Endometrium (tissue), 2 donors: ENCODE measurements at regions not wholly inside any gene's neighbourhood (a gene's known extent, or its start where the extent isn't known, plus 50 kb on each side); places are given as distances from the start of the nearest gene placed in this dataset.
A peak's percentile ranks its signal among the peaks of the same experiment; 100 is the strongest.
"Not testable (repeated sequence)": the region's sequence is repeated elsewhere in the genome, so short reads cannot be mapped to it uniquely, and the experiment has no call there.

Source experiments
- FAIRE-seq: peaks from 2 replicates; lab custom pipeline; 2012; peaks lifted over from hg19 to GRCh38; lab: Jason Lieb, UNC
- donor health status: control.
- donor health status: control.

DNA sequence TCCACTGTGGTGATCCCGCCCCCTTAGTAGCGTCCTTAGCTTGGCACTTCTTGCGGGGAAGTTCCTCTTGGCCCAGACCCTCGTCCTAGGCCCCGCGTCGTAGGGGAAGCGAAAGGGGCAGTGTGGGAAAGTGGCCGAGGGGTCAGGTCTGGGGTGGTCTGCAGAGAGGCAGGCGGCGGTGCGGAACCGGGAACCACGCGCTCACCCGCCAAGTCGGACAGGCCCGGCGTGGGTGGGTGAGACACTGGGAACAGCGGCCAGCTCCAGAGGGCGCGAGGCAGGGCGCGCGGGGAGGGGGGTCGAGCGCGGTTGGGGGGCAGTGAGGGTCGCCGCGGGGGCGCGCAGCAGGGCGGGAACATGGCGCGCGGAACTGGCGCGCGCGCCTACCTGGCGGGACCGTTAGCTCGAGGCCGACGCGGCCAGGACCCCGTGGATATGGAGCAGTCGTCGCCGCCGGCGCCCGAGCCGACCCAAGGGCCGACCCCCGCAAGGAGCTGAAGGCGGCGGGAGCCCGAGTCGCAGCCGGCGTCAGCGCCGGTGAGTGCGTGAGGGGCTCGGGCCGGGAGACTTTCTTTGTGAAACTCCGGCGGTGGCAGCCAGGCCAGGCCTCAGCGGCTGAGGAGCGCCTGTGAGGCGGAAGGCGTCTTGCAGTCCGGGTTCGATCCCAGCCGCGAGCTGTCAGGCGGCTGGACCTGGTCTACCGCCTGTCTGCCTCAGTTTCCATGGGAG is 2896.7 kb upstream of the TEKT4 start:
- FAIRE-seq, result no peak

DNA sequence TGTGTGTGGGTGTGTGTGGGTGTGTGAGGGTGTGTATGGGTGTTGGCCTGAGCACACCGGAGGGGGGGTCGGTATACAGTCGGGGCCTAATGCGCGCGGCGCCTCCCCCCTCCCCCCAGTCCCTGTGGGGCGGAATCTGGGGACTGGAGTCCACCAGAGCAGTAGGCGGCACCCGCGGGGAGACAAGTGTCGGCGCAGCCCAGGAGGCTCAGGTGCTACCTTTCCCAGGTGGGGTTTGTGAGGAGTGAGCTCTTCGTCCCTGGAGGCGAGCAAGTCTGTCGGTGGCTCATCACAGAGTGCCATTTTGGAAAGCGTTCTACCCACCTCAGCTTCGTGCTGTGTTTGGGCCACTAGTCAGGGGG is 2896.1 kb upstream of the TEKT4 start:
- FAIRE-seq, result no peak

DNA sequence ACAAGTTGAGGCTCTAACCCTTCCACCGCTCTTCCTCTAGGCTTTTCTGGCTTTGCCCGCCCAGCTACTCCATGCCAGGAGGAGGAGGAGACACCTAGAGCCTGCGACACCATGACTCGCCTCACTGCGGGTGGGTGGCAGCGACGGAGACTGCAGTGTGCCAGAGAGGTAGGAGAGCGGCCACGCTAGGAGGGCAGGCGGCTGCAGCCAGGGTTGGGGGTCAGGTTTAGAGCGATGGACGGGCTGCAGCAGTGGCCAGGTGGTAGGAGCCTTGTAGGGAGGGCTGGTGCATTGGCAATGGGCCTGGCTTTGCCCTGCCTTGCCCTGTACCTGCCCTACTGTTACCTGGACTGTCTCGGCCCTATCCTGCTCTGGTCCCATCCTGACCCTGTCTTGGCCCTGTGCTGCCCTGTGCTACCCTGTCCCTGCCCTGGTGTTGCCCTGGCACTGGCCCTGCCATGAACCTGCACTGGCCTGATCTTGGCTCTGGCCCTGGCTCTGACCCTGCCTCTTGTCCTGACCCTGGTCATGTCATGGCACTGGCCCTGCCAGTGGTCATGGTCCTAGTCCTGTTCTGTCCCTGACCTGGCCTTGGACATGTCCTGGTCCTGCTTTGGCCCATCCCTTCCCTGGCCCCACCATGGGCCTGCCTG is 2890.1 kb upstream of the TEKT4 start:
- not testable (repeated sequence) for FAIRE-seq

DNA sequence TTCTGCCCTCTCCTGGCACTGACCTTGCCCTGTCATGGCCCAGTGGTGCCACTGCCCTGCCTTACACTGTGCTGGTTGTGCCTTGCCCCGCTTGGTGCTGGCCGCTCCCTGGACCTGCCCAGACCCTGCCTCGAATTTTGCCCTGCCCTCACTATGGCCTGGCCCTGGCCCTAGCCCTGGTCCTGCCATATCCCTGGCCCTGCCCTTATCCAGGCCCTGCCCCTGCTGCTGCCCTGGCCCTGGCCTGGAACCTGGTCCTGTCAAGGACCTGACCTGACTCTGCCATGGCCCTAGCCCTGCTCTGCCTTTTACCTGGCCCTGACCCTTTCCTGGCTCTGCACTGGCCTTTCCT is 2889.6 kb upstream of the TEKT4 start:
- not testable (repeated sequence) for FAIRE-seq

GRCh38 chr2:91982217-91982616 is 2889.0 kb upstream of the TEKT4 start:
- FAIRE-seq, result not testable (repeated sequence)

DNA sequence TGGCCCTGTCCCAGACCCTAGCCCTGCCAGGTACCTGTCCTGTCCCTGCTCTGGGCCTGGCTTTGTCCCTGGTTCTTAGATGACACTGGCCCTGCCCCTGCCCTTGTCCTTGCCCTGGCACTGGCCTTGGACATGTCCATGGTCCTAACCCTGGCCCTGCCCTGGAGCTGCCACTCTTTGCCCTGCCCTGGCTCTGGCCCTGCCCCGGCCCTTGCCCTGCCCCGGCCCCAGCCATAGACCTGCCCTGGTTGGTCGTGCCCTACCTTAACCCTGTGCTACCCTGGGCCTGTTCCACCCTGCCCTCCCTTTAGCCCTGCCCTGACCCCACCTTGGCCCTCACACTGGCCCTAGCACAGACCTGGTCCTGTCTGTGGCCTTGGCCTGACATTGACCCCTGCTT is 2888.0 kb upstream of the TEKT4 start:
- FAIRE-seq, result not testable (repeated sequence)

- not testable (repeated sequence) for FAIRE-seq
Measured at GRCh38 chr2:91983696-91984095, 2887.5 kb upstream of the TEKT4 start.

DNA sequence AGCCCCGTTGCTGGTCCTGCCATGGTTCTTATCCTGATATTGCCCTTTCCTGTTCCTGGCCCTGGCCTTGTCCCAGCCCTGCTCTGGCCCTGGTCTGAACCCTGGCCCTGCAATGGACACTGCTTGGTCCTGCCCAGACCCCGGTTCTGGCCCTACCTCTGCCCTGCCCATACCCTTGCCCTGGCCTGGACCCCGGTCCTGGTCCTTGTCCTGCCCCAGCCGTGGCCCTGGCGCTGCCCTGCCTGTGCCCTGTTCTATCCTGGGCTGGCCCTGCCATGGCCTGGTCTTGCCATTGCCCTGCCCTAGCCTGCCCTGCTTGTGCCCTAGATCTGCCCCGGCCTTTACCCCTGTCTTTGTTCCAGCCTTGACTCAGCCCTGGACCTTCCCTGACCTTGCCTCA is 2887.1 kb upstream of the TEKT4 start:
- not testable (repeated sequence) for FAIRE-seq

GRCh38 chr2:91985490-91985889 is 2885.7 kb upstream of the TEKT4 start:
- not testable (repeated sequence) for FAIRE-seq

- FAIRE-seq, result not testable (repeated sequence)
Measured at GRCh38 chr2:91986893-91987292, 2884.3 kb upstream of the TEKT4 start.

- FAIRE-seq, result not testable (repeated sequence)
Measured at GRCh38 chr2:91988754-91989153, 2882.5 kb upstream of the TEKT4 start.

GRCh38 chr2:91989781-91990180 is 2881.4 kb upstream of the TEKT4 start:
- peak; percentile 15 for FAIRE-seq

DNA sequence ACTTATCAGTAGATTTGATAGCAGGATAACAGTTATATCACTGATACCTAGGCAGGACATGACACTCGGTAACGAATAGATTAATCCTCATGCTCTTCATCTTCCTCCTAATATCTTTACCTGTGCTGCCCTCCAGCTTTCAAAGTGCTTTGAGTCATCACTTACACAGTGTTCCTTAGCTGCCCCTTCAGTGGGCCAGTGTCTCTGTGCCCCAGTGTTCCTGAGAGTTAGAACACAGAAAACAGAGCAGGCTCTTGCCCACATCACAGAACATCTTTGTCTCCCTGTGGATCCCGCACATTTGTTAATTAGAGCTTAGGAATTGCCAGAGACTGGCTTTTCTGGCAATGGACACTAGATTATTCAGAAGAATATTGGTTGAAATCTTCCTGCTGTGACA is 2864.7 kb upstream of the TEKT4 start:
- FAIRE-seq, result not testable (repeated sequence)
